ENCODE measurements at regions not wholly inside any gene's neighbourhood (a gene's known extent, or its start where the extent isn't known, plus 50 kb on each side); places are given as distances from the start of the nearest gene placed in this dataset.

- DNase-seq (ENCODE audit: low read depth in 2 of 2), result no peak
Measured at GRCh38 chr2:188919824-188920223, 54.3 kb upstream of the COL3A1 start.

GRCh38 chr2:188922191-188922590, 52.0 kb upstream of the COL3A1 start:
- DNase-seq (ENCODE audit: low read depth in 2 of 2), result no peak

All from dermis microvascular lymphatic vessel endothelial cell (primary cell).